HL-60 (cell line): ENCODE measurements at regions not wholly inside any gene's neighbourhood (a gene's known extent, or its start where the extent isn't known, plus 50 kb on each side); places are given as distances from the start of the nearest gene placed in this dataset.

Experiments
- CTCF ChIP-seq: IDR thresholded peaks from one replicate; pipeline ENCODE4 v1.5.1; 2011; ENCODE audit warnings: low read length, control low read depth, inconsistent platforms; ENCODE audit not compliant: insufficient read depth
- GABPA ChIP-seq: IDR thresholded peaks from 2 replicates; pipeline ENCODE4 v1.6.1; 2012; ENCODE audit warnings: low read depth
- POLR2AphosphoS5 ChIP-seq: IDR thresholded peaks from 2 replicates; pipeline ENCODE4 v1.6.1; 2012; ENCODE audit warnings: low read depth

- TF ChIP-seq CTCF, result no peak
- no peak for TF ChIP-seq POLR2AphosphoS5
- TF ChIP-seq GABPA, result no peak
Measured at GRCh38 chr6:40973304-40973703, 65.7 kb downstream of the UNC5CL start.
